A204.1 (cell line): ENCODE measurements at regions not wholly inside any gene's neighbourhood (a gene's known extent, or its start where the extent isn't known, plus 50 kb on each side); places are given as distances from the start of the nearest gene placed in this dataset.

Experiments
- FAIRE-seq: peaks from 2 replicates; lab custom pipeline; 2012; peaks lifted over from hg19 to GRCh38; lab: Jason Lieb, UNC

DNA sequence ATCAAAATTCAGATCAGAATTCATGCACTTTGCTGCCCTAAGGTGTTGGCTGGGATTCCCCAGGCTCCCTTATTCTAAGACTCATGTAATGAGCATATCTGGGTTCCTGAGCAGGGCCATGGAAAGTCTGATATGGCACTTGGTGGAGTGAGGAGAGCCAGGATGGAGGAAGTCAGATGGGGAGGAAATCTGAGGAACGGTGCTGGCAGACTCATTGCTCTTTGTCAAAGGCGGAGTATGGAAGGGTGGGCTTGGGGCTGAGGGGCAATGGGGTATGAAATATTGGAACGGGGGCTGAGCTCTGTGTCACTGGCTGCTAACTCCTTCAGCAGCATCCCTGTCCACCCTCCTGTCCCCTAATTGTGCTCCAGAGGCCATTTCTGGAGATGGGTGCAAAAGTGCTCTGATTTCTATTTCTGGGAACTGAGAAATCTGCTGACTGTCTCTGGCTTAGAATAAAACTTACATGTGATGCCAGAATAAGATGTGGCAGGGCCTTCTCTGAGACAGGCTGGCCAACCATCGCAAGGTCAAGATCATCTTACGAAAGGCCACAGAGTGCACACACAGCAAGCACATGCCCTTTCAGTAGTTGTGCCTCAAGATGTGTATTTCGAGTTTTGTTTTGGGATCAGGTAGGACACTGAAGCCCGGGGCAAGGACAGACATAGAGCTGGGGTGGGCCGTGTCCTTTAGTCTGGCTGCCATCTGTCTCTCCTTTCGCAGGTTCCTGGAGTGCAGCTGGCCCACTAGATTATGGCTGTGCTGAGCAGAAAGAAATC is 480.0 kb upstream of the HS6ST1 start:
- no peak for FAIRE-seq

DNA sequence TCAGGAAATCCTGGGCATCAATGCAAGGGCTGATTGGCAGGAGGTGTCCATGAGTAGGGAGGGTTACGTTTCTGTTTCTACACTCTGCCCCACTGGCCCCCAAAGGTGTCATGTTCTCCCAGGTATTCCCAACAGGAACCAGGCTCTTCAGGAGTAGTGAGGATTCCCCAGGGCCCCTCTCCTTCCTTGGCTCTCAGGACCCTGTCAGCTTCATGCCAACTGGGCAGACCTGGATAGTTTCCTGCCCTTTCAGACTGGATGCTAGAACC is 480.6 kb upstream of the HS6ST1 start:
- no peak for FAIRE-seq

GRCh38 chr2:128799730-128800129 is 481.1 kb upstream of the HS6ST1 start:
- FAIRE-seq = no peak

GRCh38 chr2:128801576-128801975 is 482.9 kb upstream of the HS6ST1 start:
- no peak for FAIRE-seq

GRCh38 chr2:128803222-128803621 is 484.6 kb upstream of the HS6ST1 start:
- no peak for FAIRE-seq

- no peak for FAIRE-seq
Measured at GRCh38 chr2:128805237-128805636, 486.6 kb upstream of the HS6ST1 start.

DNA sequence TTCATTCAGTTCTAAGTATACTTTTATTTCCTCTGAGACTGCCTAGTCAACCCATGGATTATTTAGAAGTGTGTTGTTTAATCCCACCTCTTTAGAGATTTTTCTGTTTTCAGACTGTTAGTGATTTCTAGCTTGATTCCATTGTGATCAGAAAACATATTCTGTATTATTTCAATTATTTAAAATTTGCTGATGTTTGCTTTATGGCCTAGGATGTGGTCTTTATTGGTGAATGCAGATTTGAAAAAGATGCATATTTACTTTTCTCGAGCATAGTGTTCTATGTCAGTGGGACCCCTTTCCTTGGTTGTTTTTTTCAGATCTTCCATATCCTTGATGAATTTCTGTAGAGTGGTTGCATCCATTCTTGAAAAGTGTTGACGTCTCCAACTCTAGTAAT is 487.2 kb upstream of the HS6ST1 start:
- no peak for FAIRE-seq

GRCh38 chr2:128807317-128807716 is 488.6 kb upstream of the HS6ST1 start:
- FAIRE-seq = no peak

DNA sequence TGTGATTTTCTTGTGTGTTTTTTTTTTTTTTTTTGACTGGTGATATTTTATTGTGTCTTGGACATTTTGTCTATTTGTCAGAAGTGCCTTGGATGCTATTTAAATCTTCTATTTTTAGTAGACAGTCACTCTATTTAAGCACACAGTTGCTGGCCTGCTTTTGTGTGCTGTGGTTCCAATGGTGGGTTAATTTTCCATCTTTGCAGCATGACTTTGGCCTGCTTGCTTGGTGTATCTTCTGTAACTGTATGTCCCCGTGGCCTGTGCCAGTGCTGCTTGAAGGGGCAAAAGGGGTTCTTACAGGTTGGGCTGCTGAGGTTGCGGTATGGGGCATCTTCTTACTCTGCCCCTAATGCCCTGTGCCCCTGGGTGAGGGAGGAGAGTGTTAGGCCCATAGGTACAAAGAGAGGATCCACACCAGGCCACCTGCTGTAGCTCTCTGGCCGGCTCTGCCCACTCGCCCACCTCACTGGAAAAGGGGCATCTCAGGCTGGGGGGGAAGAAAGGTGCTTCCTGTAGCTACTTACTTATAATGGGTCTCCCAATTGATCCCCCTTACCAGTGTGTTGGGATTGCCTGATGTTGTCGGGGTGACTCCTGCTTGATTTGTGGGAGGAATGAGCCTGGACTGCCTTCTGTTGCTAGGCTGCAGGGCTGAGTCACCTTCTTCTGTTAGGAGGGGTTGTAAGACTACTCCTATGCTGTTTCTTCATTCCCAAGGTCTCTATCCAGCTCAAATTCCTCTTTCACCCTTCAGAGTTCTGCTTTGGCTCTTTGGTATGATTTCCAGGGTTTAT is 490.0 kb upstream of the HS6ST1 start:
- no peak for FAIRE-seq

DNA sequence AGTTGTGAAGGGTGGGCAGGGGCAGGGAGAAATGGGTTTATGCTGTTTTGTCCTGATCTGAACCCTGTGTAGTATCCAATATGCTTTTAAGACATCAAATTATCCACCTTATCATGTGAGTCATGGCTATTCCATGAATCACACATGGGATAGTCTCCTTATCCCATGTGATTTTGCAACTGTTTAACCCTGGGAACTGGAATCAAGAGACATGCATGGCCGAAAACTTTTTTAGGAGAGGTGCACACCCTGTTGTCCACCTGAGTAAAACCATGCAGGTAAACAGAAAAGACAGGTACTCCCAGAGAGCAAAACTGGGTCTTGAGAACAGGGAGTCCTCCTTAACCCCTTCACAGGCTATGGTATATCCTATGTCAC is 490.6 kb upstream of the HS6ST1 start:
- FAIRE-seq = no peak

GRCh38 chr2:128809880-128810279 is 491.2 kb upstream of the HS6ST1 start:
- no peak for FAIRE-seq

DNA sequence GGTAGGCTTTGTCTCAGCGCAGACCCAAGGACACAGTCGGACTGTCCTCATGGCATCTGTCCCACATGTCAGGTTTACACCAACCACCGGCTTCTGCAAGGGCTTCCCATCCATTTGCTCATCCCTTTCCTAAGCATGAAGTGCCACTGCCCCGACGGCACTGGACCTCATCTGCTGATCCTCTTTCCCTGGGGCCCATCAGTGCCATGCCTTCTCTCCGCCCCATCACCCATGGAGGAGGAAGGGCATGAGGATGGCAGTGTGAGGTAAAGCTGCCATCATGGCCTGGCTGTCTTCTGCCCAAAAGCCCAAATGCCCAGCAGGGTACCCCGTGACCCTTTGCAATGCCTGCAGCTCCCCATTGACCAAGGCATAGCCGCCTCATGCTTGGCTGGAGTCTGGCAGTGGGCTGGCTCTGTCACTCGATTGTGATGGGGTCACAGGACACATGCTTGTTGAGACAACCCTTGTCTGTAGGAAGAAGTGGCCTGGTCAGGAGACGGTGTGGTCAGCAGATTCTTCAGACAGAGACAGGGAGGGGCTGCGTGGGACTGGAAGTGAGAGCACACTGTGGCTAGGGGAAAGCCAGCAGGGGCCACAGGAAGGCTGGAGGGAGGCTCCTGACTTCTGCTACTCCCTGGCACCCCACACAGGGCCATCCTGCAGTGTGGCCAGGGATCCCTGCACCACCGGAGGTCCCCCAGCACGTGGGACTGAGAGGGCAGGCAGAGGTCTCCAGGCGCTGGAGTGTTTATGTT is 493.7 kb upstream of the HS6ST1 start:
- FAIRE-seq = no peak

- no peak for FAIRE-seq
Measured at GRCh38 chr2:128813352-128814034, 494.8 kb upstream of the HS6ST1 start.

DNA sequence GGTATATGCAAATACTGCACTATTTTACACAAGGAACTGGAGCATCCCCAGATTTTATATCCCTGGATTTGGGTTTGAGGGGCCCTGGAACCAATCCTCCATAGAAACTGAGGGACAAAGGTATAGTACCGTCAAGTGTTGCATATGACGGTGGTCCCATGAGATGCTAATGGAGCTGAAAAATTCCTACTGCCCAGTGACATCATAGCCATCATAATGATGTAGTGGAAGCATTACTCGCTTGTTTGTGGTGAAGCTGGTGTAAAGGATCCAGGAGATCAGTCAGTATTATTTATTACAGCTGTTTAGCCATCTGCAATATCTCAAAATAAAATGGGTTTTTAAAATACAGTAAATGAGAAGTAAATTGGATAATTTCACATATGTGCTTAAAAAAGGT is 496.6 kb upstream of the HS6ST1 start:
- FAIRE-seq = no peak

GRCh38 chr2:128817171-128817570 is 498.5 kb upstream of the HS6ST1 start:
- FAIRE-seq = no peak

DNA sequence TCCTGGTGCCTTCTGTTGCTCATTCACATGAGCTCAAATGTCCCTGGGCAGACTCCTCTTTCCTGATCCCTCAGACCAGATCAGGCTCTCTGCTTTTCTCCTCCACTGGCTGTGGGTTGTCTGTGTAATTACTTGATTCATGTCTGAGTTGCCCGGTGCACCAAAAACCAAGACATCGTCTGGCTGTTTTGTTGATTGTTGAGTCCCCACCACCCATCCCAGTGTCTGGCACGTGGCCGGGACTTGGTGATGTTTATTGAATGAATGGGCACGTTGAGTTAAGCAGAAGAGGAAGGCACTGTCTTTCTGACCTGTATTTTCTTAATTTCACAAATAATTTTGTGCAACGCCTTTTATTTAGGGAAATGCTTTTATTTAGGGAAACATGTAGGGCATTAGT is 499.1 kb upstream of the HS6ST1 start:
- FAIRE-seq = no peak

GRCh38 chr2:128818248-128818647 is 499.6 kb upstream of the HS6ST1 start:
- FAIRE-seq = no peak

DNA sequence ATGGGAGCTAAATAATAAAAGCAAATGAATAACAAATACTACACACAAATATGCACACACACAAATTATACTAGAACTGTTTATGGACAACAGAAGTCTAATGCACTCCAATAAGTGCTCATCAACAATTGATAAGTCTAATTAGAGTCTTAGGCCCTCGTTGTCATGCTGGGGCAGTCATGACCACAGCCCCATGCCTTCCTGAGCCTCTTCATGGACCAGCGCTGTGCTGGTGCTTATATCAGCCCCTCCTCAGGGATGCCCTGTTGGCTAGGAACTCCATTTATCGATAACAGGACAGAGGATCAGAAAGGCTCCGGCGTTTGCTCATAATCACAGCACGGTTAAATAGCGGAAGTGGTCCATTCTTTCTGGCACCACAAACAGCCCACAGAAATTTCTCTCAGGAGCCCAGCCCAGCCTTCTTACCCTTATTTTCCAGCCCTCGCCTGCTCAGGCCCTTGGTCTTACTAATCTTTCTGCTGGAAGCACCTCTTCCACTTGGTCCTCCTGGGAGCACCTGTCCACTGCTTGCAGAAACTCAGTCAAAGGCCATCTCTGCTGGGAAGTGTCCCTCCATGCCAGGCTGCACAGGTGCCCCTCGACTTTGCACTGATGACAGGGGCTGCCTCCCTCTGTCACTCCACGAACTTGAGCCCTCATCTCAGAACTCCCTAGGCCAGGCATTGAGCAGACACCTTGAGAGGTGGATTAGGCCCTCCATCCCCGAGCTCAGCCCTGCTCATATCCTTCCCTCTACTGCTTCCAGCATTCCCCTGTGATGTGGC is 500.2 kb upstream of the HS6ST1 start:
- FAIRE-seq = no peak

DNA sequence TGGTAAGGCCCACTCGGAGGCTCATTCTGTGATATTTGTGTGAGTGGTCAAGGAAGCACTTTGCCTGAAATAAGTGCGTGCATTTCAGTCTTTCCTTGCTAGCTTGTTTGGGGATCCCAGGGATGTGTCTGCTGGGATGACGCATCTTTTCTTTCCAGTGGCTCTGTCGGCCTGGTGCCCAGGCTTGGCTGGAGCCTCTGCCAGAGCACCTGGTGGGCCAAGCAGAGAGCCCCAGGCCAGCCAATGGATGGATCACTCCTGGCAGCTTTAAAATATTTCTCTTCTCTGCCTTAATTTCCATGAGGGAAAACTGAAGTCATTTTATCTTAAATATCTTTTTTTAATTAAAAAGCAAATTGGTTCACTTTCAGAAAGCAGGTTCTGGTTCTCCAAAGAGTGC is 501.8 kb upstream of the HS6ST1 start:
- no peak for FAIRE-seq

DNA sequence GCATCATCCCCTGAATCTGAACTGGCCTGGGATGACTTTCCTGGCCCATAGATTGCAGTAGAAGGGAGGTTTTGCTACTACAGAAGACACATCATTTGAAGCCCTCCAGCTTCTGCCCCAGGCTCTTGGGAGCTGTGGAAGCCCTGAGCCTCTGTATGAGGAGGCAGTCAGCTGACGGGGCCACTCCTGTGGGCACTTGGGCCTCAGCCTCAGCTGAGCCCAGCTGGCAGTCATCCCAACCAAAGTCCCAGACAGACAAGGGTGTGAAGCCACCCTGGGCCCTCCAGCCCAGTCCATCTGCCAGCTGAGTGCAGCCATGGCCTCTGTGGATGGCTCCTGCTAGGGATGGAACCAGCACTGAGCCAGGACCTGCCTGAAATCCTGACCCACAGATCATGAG is 502.3 kb upstream of the HS6ST1 start:
- FAIRE-seq = no peak

- FAIRE-seq = no peak
Measured at GRCh38 chr2:128832946-128833663, 514.4 kb upstream of the HS6ST1 start.
